Stomach smooth muscle (tissue), 2 donors: ENCODE measurements at regions not wholly inside any gene's neighbourhood (a gene's known extent, or its start where the extent isn't known, plus 50 kb on each side); places are given as distances from the start of the nearest gene placed in this dataset.
A peak's percentile ranks its signal among the peaks of the same experiment; 100 is the strongest.
"Not testable (repeated sequence)": the region's sequence is repeated elsewhere in the genome, so short reads cannot be mapped to it uniquely, and the experiment has no call there.

ENCODE experiments used
- H3K27ac ChIP-seq: one replicate; pipeline ENCODE4 v1.7.0; 2013; ENCODE audit warnings: mild to moderate bottlenecking, low read length, inconsistent platforms
- H3K27me3 ChIP-seq, 2 donors: one replicate each; pipeline ENCODE4 v1.7.0; 2013; ENCODE audit warnings: low read length in 2 of 2; ENCODE audit not compliant: insufficient read depth in 2 of 2, control insufficient read depth in 1 of 2
- H3K36me3 ChIP-seq, 2 donors: one replicate each; pipeline ENCODE4 v1.7.0; 2013; ENCODE audit warnings: low read length in 2 of 2; ENCODE audit not compliant: control insufficient read depth in 2 of 2, insufficient read depth in 2 of 2
- H3K4me1 ChIP-seq: one replicate; pipeline ENCODE4 v1.7.0; 2013; ENCODE audit warnings: low read length; ENCODE audit not compliant: control insufficient read depth, insufficient read depth
- H3K4me3 ChIP-seq, 2 donors: one replicate each; pipeline ENCODE4 v1.7.0; 2013; ENCODE audit warnings: low read length in 2 of 2
- H3K9ac ChIP-seq, 2 donors: one replicate each; pipeline ENCODE4 v1.7.0; 2013; ENCODE audit warnings: low read length in 2 of 2, mild to moderate bottlenecking in 1 of 2
- H3K9me3 ChIP-seq, 2 donors: one replicate each; pipeline ENCODE4 v1.7.0; 2013; ENCODE audit warnings: low read length in 2 of 2; ENCODE audit not compliant: control insufficient read depth in 2 of 2
- donor health status: healthy.
- donor health status: Pancreatic carcinoma.

GRCh38 chrX:45524296-45524695 is 323.6 kb upstream of the DIPK2B start:
- Histone ChIP-seq H3K4me1 (no peaks in the 10 kb centered on the region), H3K9me3 (no peaks in the 10 kb centered on the region), H3K27me3 (no peaks in the 10 kb centered on the region), H3K9ac (no peak overlapping the region), H3K36me3 (no peaks in the 10 kb centered on the region), H3K27ac (no peak overlapping the region), H3K4me3 (no peak overlapping the region)

GRCh38 chrX:45518552-45518951 is 317.9 kb upstream of the DIPK2B start:
- Histone ChIP-seq H3K27me3 (peaks cover 0 to 7% of the 10 kb centered on the region in 2 donors), H3K9me3 (no peaks in the 10 kb centered on the region), H3K4me3 (no peak overlapping the region), H3K27ac (no peak overlapping the region), H3K4me1 (peaks cover 17% of the 10 kb centered on the region), H3K36me3 (no peaks in the 10 kb centered on the region), H3K9ac (no peak overlapping the region)

- Histone ChIP-seq H3K9ac (no peak overlapping the region), H3K9me3 (no peaks in the 10 kb centered on the region), H3K4me3 (no peak overlapping the region), H3K4me1 (peaks cover 17% of the 10 kb centered on the region), H3K27ac (no peak overlapping the region), H3K36me3 (no peaks in the 10 kb centered on the region), H3K27me3 (peaks cover 0 to 7% of the 10 kb centered on the region in 2 donors)
Measured at GRCh38 chrX:45517090-45517973, 316.7 kb upstream of the DIPK2B start.

- Histone ChIP-seq H3K27ac (peak overlapping the region; percentile 41), H3K36me3 (no peaks in the 10 kb centered on the region), H3K4me1 (peaks cover 17% of the 10 kb centered on the region), H3K4me3 (no peak overlapping the region), H3K9me3 (no peaks in the 10 kb centered on the region), H3K27me3 (peaks cover 0 to 7% of the 10 kb centered on the region in 2 donors), H3K9ac (no peak overlapping the region)
Measured at GRCh38 chrX:45515262-45516215, 314.9 kb upstream of the DIPK2B start.

GRCh38 chrX:45513042-45513441 is 312.4 kb upstream of the DIPK2B start:
- Histone ChIP-seq H3K36me3 (no peaks in the 10 kb centered on the region), H3K27me3 (peaks cover 0 to 2% of the 10 kb centered on the region in 2 donors), H3K4me3 (no peak overlapping the region), H3K27ac (no peak overlapping the region), H3K9me3 (no peaks in the 10 kb centered on the region), H3K9ac (no peak overlapping the region), H3K4me1 (peaks cover 22% of the 10 kb centered on the region)

GRCh38 chrX:45508454-45508853 is 307.8 kb upstream of the DIPK2B start:
- no peak overlapping the region for H3K9ac ChIP-seq
- H3K27me3 ChIP-seq, result no peaks in the 10 kb centered on the region
- H3K9me3 ChIP-seq, result no peaks in the 10 kb centered on the region
- H3K36me3 ChIP-seq, result no peaks in the 10 kb centered on the region
- H3K4me3 ChIP-seq, result no peak overlapping the region
- H3K27ac ChIP-seq, result peak overlapping the region; percentile 63
- peaks cover 17% of the 10 kb centered on the region for H3K4me1 ChIP-seq

- H3K9ac ChIP-seq, result no peak overlapping the region
- peak overlapping the region; percentile 63 for H3K27ac ChIP-seq
- no peaks in the 10 kb centered on the region for H3K27me3 ChIP-seq
- no peaks in the 10 kb centered on the region for H3K9me3 ChIP-seq
- H3K4me3 ChIP-seq, result no peak overlapping the region
- H3K4me1 ChIP-seq, result peaks cover 17% of the 10 kb centered on the region
- H3K36me3 ChIP-seq, result no peaks in the 10 kb centered on the region
Measured at GRCh38 chrX:45506149-45506730, 305.6 kb upstream of the DIPK2B start.

- H3K9me3 ChIP-seq, result no peaks in the 10 kb centered on the region
- peaks cover 17% of the 10 kb centered on the region for H3K4me1 ChIP-seq
- H3K27ac ChIP-seq, result peak overlapping the region; percentile 37
- no peak overlapping the region for H3K9ac ChIP-seq
- no peak overlapping the region for H3K4me3 ChIP-seq
- no peaks in the 10 kb centered on the region for H3K36me3 ChIP-seq
- no peaks in the 10 kb centered on the region for H3K27me3 ChIP-seq
Measured at GRCh38 chrX:45505214-45505613, 304.5 kb upstream of the DIPK2B start.

- H3K9ac ChIP-seq, result not testable (repeated sequence)
Measured at GRCh38 chrX:45503787-45504362, 303.2 kb upstream of the DIPK2B start.

GRCh38 chrX:45502396-45502795 is 301.7 kb upstream of the DIPK2B start:
- Histone ChIP-seq H3K9ac (no peak overlapping the region), H3K27ac (no peak overlapping the region), H3K9me3 (no peaks in the 10 kb centered on the region), H3K4me1 (peaks cover 12% of the 10 kb centered on the region), H3K4me3 (no peak overlapping the region), H3K36me3 (no peaks in the 10 kb centered on the region), H3K27me3 (no peaks in the 10 kb centered on the region)

More at GRCh38 chrX:45503787-45504362, 303.2 kb upstream of the DIPK2B start:
- H3K36me3 ChIP-seq, H3K27ac ChIP-seq, H3K4me3 ChIP-seq, H3K9me3 ChIP-seq, H3K27me3 ChIP-seq: not testable (repeated sequence)
- H3K4me1 ChIP-seq, result peaks cover 17% of the 10 kb centered on the region
